WERI-Rb-1 (cell line): ENCODE measurements at regions not wholly inside any gene's neighbourhood (a gene's known extent, or its start where the extent isn't known, plus 50 kb on each side); places are given as distances from the start of the nearest gene placed in this dataset.

ENCODE experiments used
- DNase-seq: peaks from one replicate; pipeline ENCODE4 v3.0.0-alpha.2; 2020
- H3K27ac ChIP-seq: fragments of 250-450 bp; sonication (Bioruptor Pico); 2 replicates; pipeline ENCODE4 v1.5.1; 2020; ENCODE audit warnings: mild to moderate bottlenecking, moderate library complexity
- H3K27me3 ChIP-seq: fragments of 250-450 bp; sonication (Bioruptor Pico); 2 replicates; pipeline ENCODE4 v1.5.1; 2021; ENCODE audit warnings: mild to moderate bottlenecking, low read depth, moderate library complexity; ENCODE audit not compliant: insufficient read depth, severe bottlenecking
- H3K36me3 ChIP-seq: fragments of 250-450 bp; sonication (Bioruptor Pico); 2 replicates; pipeline ENCODE4 v1.5.1; 2020; ENCODE audit warnings: mild to moderate bottlenecking, moderate library complexity
- H3K4me3 ChIP-seq: 2 replicates; pipeline ENCODE4 v1.5.1; 2011; ENCODE audit warnings: low read depth, mild to moderate bottlenecking, control low read depth, low read length
- H3K9me3 ChIP-seq: fragments of 250-450 bp; sonication (Bioruptor Pico); 2 replicates; pipeline ENCODE4 v1.5.1; 2021; ENCODE audit warnings: mild to moderate bottlenecking, moderate library complexity; ENCODE audit not compliant: severe bottlenecking
- TF ChIP-seq, protein P1 (sequence below): IDR thresholded peaks from 2 replicates; pipeline ENCODE4 v1.5.1; 2011; ENCODE audit warnings: low read depth, mild to moderate bottlenecking, control low read depth, inconsistent platforms, low read length

DNA sequence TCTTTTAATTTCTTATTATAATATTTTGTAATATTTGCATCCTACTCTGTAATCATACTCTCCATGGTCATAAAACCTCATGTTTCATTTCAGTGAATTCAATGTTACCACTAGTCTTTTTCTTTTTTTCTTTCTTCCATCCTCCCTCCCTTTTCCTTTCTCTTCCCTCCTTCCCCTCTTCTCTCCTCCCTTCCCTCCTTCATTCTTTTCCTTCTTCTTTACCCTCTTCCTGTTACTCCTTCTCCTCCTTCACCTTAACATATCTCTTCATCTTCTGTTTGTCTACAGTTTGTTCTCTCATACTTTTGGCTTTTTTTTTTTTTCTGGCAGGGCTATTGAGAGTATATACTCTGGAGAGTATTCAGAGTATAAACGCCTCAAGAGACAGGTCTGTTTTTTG lies 491.6 kb upstream of the ID2 start:
- TF ChIP-seq, protein P1, sequence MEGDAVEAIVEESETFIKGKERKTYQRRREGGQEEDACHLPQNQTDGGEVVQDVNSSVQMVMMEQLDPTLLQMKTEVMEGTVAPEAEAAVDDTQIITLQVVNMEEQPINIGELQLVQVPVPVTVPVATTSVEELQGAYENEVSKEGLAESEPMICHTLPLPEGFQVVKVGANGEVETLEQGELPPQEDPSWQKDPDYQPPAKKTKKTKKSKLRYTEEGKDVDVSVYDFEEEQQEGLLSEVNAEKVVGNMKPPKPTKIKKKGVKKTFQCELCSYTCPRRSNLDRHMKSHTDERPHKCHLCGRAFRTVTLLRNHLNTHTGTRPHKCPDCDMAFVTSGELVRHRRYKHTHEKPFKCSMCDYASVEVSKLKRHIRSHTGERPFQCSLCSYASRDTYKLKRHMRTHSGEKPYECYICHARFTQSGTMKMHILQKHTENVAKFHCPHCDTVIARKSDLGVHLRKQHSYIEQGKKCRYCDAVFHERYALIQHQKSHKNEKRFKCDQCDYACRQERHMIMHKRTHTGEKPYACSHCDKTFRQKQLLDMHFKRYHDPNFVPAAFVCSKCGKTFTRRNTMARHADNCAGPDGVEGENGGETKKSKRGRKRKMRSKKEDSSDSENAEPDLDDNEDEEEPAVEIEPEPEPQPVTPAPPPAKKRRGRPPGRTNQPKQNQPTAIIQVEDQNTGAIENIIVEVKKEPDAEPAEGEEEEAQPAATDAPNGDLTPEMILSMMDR = no peak
- Histone ChIP-seq H3K4me3 (no peak overlapping the region), H3K9me3 (no peaks in the 10 kb centered on the region), H3K27ac (no peak overlapping the region), H3K27me3 (no peaks in the 10 kb centered on the region), H3K36me3 (no peaks in the 10 kb centered on the region)
- no peak for DNase-seq

- no peak overlapping the region for H3K27ac ChIP-seq
- no peaks in the 10 kb centered on the region for H3K36me3 ChIP-seq
- H3K27me3 ChIP-seq = no peaks in the 10 kb centered on the region
- no peak overlapping the region for H3K4me3 ChIP-seq
- no peaks in the 10 kb centered on the region for H3K9me3 ChIP-seq
- no peak for DNase-seq
- TF ChIP-seq, protein P1 = no peak
These were observed 490.4 kb upstream of the ID2 start for GRCh38 chr2:8191427-8191826.

DNA sequence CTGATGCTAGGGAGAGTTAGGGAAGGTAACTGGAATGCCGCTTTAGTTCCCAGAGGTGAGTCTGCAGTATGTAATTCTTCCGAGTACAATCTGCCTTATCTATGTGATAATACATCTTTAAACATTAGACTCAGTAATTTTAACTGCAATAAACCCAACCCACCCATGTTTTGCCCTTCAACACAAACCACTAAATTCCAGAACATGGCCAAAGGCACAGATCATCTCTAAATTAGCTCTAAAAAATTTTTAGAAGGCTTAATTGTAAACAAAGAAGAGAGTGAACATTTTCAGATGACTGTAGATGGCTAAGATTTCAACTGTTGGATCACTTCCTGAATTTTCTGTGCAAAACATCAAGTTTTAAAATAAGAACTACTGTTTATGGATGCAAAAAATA lies 488.7 kb upstream of the ID2 start:
- Histone ChIP-seq H3K9me3 (no peaks in the 10 kb centered on the region), H3K27ac (no peak overlapping the region), H3K36me3 (no peaks in the 10 kb centered on the region), H3K27me3 (no peaks in the 10 kb centered on the region), H3K4me3 (no peak overlapping the region)
- TF ChIP-seq, protein P1 = no peak
- DNase-seq = no peak

- no peak overlapping the region for H3K27ac ChIP-seq
- no peak overlapping the region for H3K4me3 ChIP-seq
- H3K36me3 ChIP-seq = no peaks in the 10 kb centered on the region
- DNase-seq = peak; percentile 76
- H3K27me3 ChIP-seq = no peaks in the 10 kb centered on the region
- no peaks in the 10 kb centered on the region for H3K9me3 ChIP-seq
- TF ChIP-seq, protein P1 = no peak
These were observed 487.9 kb upstream of the ID2 start for GRCh38 chr2:8193686-8194615.

DNA sequence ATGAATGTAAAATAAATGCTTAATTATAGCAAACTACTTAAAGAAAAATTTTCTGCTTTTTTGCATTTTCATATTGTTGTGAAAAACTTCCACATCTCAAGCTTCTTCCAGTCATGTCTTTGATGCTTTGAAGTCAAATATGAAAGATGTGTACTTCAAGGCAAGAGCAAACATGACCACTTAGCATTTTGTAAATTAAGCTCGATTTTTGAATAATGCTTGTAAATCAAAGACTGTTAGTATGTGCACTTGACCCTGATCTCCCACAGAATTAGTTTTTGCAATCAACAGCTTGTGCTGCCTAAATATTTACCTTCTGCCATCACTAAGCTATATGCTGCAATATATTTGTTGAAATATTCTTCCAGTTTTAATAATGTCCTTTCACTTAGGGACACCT lies 486.1 kb upstream of the ID2 start:
- Histone ChIP-seq H3K36me3 (no peaks in the 10 kb centered on the region), H3K27me3 (no peaks in the 10 kb centered on the region), H3K4me3 (no peak overlapping the region), H3K9me3 (no peaks in the 10 kb centered on the region), H3K27ac (no peak overlapping the region)
- TF ChIP-seq, protein P1 = no peak
- no peak for DNase-seq
